AG04450 (cell line): ENCODE measurements at regions not wholly inside any gene's neighbourhood (a gene's known extent, or its start where the extent isn't known, plus 50 kb on each side); places are given as distances from the start of the nearest gene placed in this dataset.

ENCODE experiments used
- CTCF ChIA-PET: fragments of 300-600, 350-600 bp; formaldehyde crosslinking; extraction: SDS; loops from one replicate; lab custom pipeline; 2022; ENCODE audit warnings: antibody characterized with exemption, inconsistent platforms; lab: Charles Lee
- POLR2A ChIA-PET: fragments of 350-600 bp; formaldehyde crosslinking; extraction: SDS; loops from one replicate; lab custom pipeline; 2021; ENCODE audit warnings: antibody characterized with exemption, inconsistent platforms; lab: Yijun Ruan, JAX
- DNase-seq: peaks from one replicate; pipeline ENCODE4 v3.0.0-alpha.2; 2011; ENCODE audit warnings: low read depth, low spot score
- H3K27ac ChIP-seq: one replicate; pipeline ENCODE4 v1.5.1; 2012; ENCODE audit warnings: low read depth, low read length, control low read depth
- H3K27me3 ChIP-seq: one replicate; pipeline ENCODE4 v1.6.0; 2012; ENCODE audit warnings: low read length; ENCODE audit not compliant: control insufficient read depth, insufficient read depth
- H3K4me3 ChIP-seq: 2 replicates; pipeline ENCODE4 v1.5.1; 2011; ENCODE audit warnings: mild to moderate bottlenecking, low read depth, low read length, control low read depth
- H3K9me3 ChIP-seq: 2 replicates; pipeline ENCODE4 v1.5.1; 2012; ENCODE audit warnings: low read length; ENCODE audit not compliant: control insufficient read depth, insufficient read depth
- CTCF ChIP-seq: IDR thresholded peaks from 2 replicates; pipeline ENCODE4 v1.5.1; 2011; ENCODE audit warnings: low read depth, low read length, control low read depth, inconsistent platforms

DNA sequence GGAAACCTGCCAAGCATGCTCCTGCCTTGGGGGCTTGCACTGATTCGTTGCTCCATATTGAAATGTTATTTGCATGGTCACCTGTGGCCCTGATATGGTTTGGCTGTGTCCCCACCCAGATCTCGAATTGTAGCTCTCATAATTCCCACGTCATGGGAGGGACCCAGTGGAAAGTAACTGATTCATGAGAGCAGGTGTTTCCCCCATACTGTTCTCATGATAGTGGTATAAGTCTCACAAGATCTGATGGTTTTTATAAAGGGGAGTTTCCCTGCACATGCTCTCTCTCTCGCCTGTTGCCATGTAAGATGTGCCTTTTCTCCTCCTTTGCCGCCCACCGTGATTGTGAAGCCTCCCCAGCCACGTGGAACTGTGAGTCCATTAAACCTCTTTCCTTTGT lies 402.4 kb downstream of the ETS1 start:
- ChIA-PET CTCF (no interaction called here), POLR2A (no interaction called here)
- Histone ChIP-seq H3K27ac (no peak overlapping the region), H3K9me3 (peaks cover 3% of the 10 kb centered on the region; the same call in 1 of the 2 replicates), H3K4me3 (no peak overlapping the region), H3K27me3 (no peaks in the 10 kb centered on the region)
- no peak for TF ChIP-seq CTCF
- DNase-seq, result no peak

GRCh38 chr11:128182844-128183243 lies 404.5 kb downstream of the ETS1 start:
- Histone ChIP-seq H3K27me3 (no peaks in the 10 kb centered on the region), H3K9me3 (peaks cover 3% of the 10 kb centered on the region; the same call in 1 of the 2 replicates), H3K27ac (no peak overlapping the region), H3K4me3 (no peak overlapping the region)
- no peak for TF ChIP-seq CTCF
- ChIA-PET POLR2A (no interaction called here), CTCF (interaction anchor here (1.1 to 5.0 kb wide), 4 partner anchors 9 to 448 kb away, joined by 3 to 31 read pairs (median 12); no protein-coding TSS in a partner anchor)
- no peak for DNase-seq

DNA sequence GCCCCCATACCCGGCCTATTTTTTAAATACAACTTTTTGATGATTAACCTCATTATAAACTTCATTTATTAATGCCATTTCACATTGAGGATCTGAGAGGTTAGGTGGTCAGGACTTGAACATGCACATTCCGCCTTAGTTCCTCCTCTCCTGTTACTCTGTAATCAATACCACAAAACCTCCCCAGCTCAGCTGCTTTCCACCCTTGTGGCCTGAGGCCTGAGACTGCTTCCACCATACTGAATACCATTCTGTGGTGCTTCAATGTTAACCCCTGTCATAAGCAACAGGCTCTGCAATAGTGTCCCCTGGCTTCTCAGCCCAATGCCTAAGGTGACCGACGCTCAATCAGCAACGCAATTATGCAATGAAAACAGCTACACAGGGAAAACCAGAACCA lies 405.4 kb downstream of the ETS1 start:
- DNase-seq, result no peak
- H3K9me3 ChIP-seq, result peaks cover 3% of the 10 kb centered on the region; the same call in 1 of the 2 replicates
- no peaks in the 10 kb centered on the region for H3K27me3 ChIP-seq
- H3K4me3 ChIP-seq, result no peak overlapping the region
- ChIA-PET CTCF (interaction anchor here (1.1 to 5.0 kb wide), 4 partner anchors 10 to 448 kb away, joined by 3 to 31 read pairs (median 12); no protein-coding TSS in a partner anchor), POLR2A (no interaction called here)
- H3K27ac ChIP-seq, result no peak overlapping the region
- no peak for TF ChIP-seq CTCF

DNA sequence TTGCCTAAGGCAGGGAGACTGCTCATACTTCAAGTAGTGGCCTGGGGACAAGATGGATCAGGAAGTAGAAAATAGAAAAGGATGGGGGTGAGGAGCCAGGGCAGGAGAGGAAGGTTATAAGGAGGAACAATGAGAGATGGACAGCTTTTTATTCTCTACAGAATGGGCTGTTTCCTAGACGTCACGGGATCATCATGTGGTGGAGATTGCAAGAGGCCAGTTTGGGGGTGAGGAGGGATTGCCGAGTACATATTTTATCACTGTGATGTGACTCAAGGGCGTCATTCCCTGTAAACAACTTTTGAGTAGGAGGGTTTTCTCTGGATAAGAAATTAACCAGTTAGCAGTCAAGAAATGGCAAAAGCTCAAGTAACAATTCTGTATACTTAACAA lies 406.3 kb downstream of the ETS1 start:
- no peak for TF ChIP-seq CTCF
- ChIA-PET POLR2A (no interaction called here), CTCF (interaction anchor here (2.3 to 5.0 kb wide), 4 partner anchors 9 to 451 kb away, joined by 10 to 31 read pairs (median 18); no protein-coding TSS in a partner anchor)
- no peak overlapping the region for H3K4me3 ChIP-seq
- DNase-seq, result no peak
- peaks cover 3% of the 10 kb centered on the region; the same call in 1 of the 2 replicates for H3K9me3 ChIP-seq
- H3K27me3 ChIP-seq, result no peaks in the 10 kb centered on the region
- H3K27ac ChIP-seq, result no peak overlapping the region

- no peak for TF ChIP-seq CTCF
- peak; percentile 56 for DNase-seq
- no peak overlapping the region for H3K4me3 ChIP-seq
- POLR2A ChIA-PET, result no interaction called here
- CTCF ChIA-PET, result interaction anchor here (0.5 to 5.0 kb wide), 6 partner anchors 8 to 650 kb away, joined by 4 to 31 read pairs (median 14); no protein-coding TSS in a partner anchor
- peaks cover 3% of the 10 kb centered on the region; the same call in 1 of the 2 replicates for H3K9me3 ChIP-seq
- H3K27ac ChIP-seq, result no peak overlapping the region
- H3K27me3 ChIP-seq, result no peaks in the 10 kb centered on the region
Observed at GRCh38 chr11:128180441-128181087, 406.8 kb downstream of the ETS1 start.
